ENCODE measurements at regions not wholly inside any gene's neighbourhood (a gene's known extent, or its start where the extent isn't known, plus 50 kb on each side); places are given as distances from the start of the nearest gene placed in this dataset.

- no peak for TF ChIP-seq CTCF (IDR thresholded peaks at IDR 0.05; ENCODE audit: low read depth, low read length, missing control alignments)
- DNase-seq (ENCODE audit: low read depth): no peak
- H3K4me3 ChIP-seq (ENCODE audit: low read depth, low read length): no peak overlapping the region
Measured at GRCh38 chr4:188363196-188363595, 224.0 kb downstream of the TRIML1 start.

DNA sequence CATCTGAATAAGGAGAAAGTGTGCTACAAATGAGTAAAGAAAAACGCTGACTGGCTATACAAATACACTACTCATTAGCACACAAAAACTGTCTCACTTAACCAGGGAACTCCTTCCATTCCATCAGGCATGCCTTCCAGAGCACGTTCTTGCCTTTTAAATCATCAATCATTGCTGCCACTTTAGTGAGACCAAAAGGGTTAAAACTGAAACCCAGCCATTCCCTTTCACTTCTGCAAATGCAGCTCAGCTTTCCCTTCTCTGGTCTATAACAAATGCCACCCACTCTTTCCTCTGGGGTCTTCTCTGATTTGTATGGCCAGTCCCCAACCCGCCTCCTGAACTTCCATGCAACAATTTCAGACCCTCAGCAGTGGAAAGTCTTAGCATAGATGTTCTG lies 231.5 kb downstream of the TRIML1 start:
- TF ChIP-seq CTCF (IDR thresholded peaks at IDR 0.05; ENCODE audit: low read depth, low read length, missing control alignments): no peak
- H3K4me3 ChIP-seq (ENCODE audit: low read depth, low read length): no peak overlapping the region
- no peak for DNase-seq (ENCODE audit: low read depth)

- DNase-seq (ENCODE audit: low read depth): no peak
- H3K4me3 ChIP-seq (ENCODE audit: low read depth, low read length): no peak overlapping the region
- TF ChIP-seq CTCF (IDR thresholded peaks at IDR 0.05; ENCODE audit: low read depth, low read length, missing control alignments): no peak
Measured at GRCh38 chr4:188372058-188372457, 232.8 kb downstream of the TRIML1 start.

GRCh38 chr4:188372829-188373228 lies 233.6 kb downstream of the TRIML1 start:
- no peak for DNase-seq (ENCODE audit: low read depth)

DNA sequence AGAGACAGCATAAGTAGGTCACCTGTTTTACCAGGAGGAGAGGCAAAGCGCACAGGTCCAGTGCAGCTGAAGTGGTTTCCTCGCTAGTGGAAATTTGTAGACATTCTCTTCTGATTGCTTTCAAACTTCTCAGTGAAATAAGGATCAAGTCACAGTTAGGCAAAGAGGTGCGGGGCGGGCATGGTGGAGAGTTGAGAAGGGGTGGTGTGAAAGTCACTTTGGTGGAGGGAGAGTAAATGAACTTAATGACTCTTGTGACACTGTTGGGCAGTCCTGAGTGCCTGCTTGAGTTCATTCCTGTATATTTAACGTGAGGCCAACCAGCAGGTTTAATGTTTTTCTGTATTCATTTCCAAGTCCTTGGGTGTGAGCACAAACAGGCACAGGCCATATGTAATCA lies 235.6 kb downstream of the TRIML1 start:
- TF ChIP-seq CTCF (IDR thresholded peaks at IDR 0.05; ENCODE audit: low read depth, low read length, missing control alignments): no peak
- no peak overlapping the region for H3K4me3 ChIP-seq (ENCODE audit: low read depth, low read length)
- DNase-seq (ENCODE audit: low read depth): no peak

More at GRCh38 chr4:188372829-188373228, 233.6 kb downstream of the TRIML1 start:
- no peak overlapping the region for H3K4me3 ChIP-seq (ENCODE audit: low read depth, low read length)
- TF ChIP-seq CTCF (IDR thresholded peaks at IDR 0.05; ENCODE audit: low read depth, low read length, missing control alignments): no peak

DNA sequence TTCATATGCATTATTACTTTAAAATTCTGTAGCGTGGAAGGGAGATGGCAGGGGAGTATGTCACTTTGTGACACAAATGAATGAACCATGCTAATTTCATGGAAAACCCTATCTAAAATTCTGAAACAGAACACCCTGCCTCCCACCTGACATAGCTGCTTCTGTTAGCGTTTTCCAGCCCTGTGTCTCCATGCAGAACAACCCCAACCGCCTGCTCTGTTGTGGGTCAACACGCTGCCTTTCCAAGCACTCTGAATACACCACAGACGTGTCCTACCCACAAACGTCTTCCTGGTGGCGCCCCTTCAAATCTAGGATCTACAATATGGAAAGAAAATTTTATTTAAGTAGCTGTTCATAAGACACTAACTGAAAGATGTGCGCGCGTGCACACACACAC lies 238.6 kb downstream of the TRIML1 start:
- TF ChIP-seq CTCF (IDR thresholded peaks at IDR 0.05; ENCODE audit: low read depth, low read length, missing control alignments): no peak
- DNase-seq (ENCODE audit: low read depth): no peak
- no peak overlapping the region for H3K4me3 ChIP-seq (ENCODE audit: low read depth, low read length)

GRCh38 chr4:188383180-188383579 lies 243.9 kb downstream of the TRIML1 start:
- no peak for TF ChIP-seq CTCF (IDR thresholded peaks at IDR 0.05; ENCODE audit: low read depth, low read length, missing control alignments)
- no peak overlapping the region for H3K4me3 ChIP-seq (ENCODE audit: low read depth, low read length)
- DNase-seq (ENCODE audit: low read depth): no peak

Data from GM12864 (cell line).